ENCODE measurements at regions not wholly inside any gene's neighbourhood (a gene's known extent, or its start where the extent isn't known, plus 50 kb on each side); places are given as distances from the start of the nearest gene placed in this dataset.

- DNase-seq (ENCODE audit: low read depth) (no peak), FAIRE-seq (no peak)
- Mint-ChIP-seq H3K4me3 (ENCODE audit: unreplicated experiment) (no peak overlapping the region), H3K4me1 (ENCODE audit: low read depth, unreplicated experiment) (no peaks in the 10 kb centered on the region), H3K9me3 (ENCODE audit: unreplicated experiment) (peaks cover 4% of the 10 kb centered on the region), H3K36me3 (ENCODE audit: low read depth, unreplicated experiment) (no peaks in the 10 kb centered on the region), H3K27me3 (ENCODE audit: low read depth, unreplicated experiment) (no peaks in the 10 kb centered on the region), H3K27ac (ENCODE audit: unreplicated experiment) (no peak overlapping the region)
- H4K20me1 ChIP-seq (ENCODE audit: insufficient read depth, low read length) = no peaks in the 10 kb centered on the region
- no peaks in the 10 kb centered on the region for H3K36me3 ChIP-seq (ENCODE audit: insufficient read depth, low read length)
- no peak overlapping the region for H3K4me2 ChIP-seq (ENCODE audit: low read length)
- H2AFZ ChIP-seq (ENCODE audit: low read depth, low read length) = no peak overlapping the region
- H3K9ac ChIP-seq (ENCODE audit: low read length) = no peak overlapping the region
- no peak overlapping the region for H3K27ac ChIP-seq (ENCODE audit: low read depth, low read length)
- no peaks in the 10 kb centered on the region for H3K4me1 ChIP-seq (ENCODE audit: insufficient read depth, low read length)
- no peak overlapping the region for H3K4me3 ChIP-seq (ENCODE audit: insufficient read depth, low read depth, low read length)
- H3K79me2 ChIP-seq (ENCODE audit: insufficient read depth, low read length) = no peaks in the 10 kb centered on the region
- peaks cover 4% of the 10 kb centered on the region for H3K9me3 ChIP-seq (ENCODE audit: insufficient read depth, low read depth, low read length)
- H3K27me3 ChIP-seq (ENCODE audit: insufficient read depth, low read length) = no peaks in the 10 kb centered on the region
- no peak for TF ChIP-seq CTCF (IDR thresholded peaks at IDR 0.05; ENCODE audit: insufficient read depth, low read depth, low read length)
- TF ChIP-seq EZH2 (IDR thresholded peaks at IDR 0.05; ENCODE audit: insufficient read depth, low read length) = no peak
Measured at GRCh38 chr15:45799508-45799907, 164.7 kb downstream of the SQOR start.

- no peak overlapping the region for H3K4me2 ChIP-seq (ENCODE audit: low read length)
- no peak overlapping the region for H3K4me3 Mint-ChIP-seq (ENCODE audit: unreplicated experiment)
- FAIRE-seq (no peak), DNase-seq (ENCODE audit: low read depth) (no peak)
- no peaks in the 10 kb centered on the region for H4K20me1 ChIP-seq (ENCODE audit: insufficient read depth, low read length)
- no peak overlapping the region for H3K27ac ChIP-seq (ENCODE audit: low read depth, low read length)
- H3K36me3 ChIP-seq (ENCODE audit: insufficient read depth, low read length) = no peaks in the 10 kb centered on the region
- no peaks in the 10 kb centered on the region for H3K27me3 ChIP-seq (ENCODE audit: insufficient read depth, low read length)
- TF ChIP-seq CTCF (IDR thresholded peaks at IDR 0.05; ENCODE audit: insufficient read depth, low read depth, low read length) (no peak), EZH2 (IDR thresholded peaks at IDR 0.05; ENCODE audit: insufficient read depth, low read length) (no peak)
- no peaks in the 10 kb centered on the region for H3K27me3 Mint-ChIP-seq (ENCODE audit: low read depth, unreplicated experiment)
- no peak overlapping the region for H3K4me3 ChIP-seq (ENCODE audit: insufficient read depth, low read depth, low read length)
- no peak overlapping the region for H3K27ac Mint-ChIP-seq (ENCODE audit: unreplicated experiment)
- H3K36me3 Mint-ChIP-seq (ENCODE audit: low read depth, unreplicated experiment) = no peaks in the 10 kb centered on the region
- peaks cover 4% of the 10 kb centered on the region for H3K9me3 ChIP-seq (ENCODE audit: insufficient read depth, low read depth, low read length)
- H3K4me1 Mint-ChIP-seq (ENCODE audit: low read depth, unreplicated experiment) = no peaks in the 10 kb centered on the region
- peaks cover 4% of the 10 kb centered on the region for H3K9me3 Mint-ChIP-seq (ENCODE audit: unreplicated experiment)
- no peak overlapping the region for H2AFZ ChIP-seq (ENCODE audit: low read depth, low read length)
- no peaks in the 10 kb centered on the region for H3K79me2 ChIP-seq (ENCODE audit: insufficient read depth, low read length)
- no peak overlapping the region for H3K9ac ChIP-seq (ENCODE audit: low read length)
- H3K4me1 ChIP-seq (ENCODE audit: insufficient read depth, low read length) = no peaks in the 10 kb centered on the region
Measured at GRCh38 chr15:45801543-45801942, 166.7 kb downstream of the SQOR start.

GRCh38 chr15:45802140-45802539, 167.3 kb downstream of the SQOR start:
- H2AFZ ChIP-seq (ENCODE audit: low read depth, low read length) = no peak overlapping the region
- Mint-ChIP-seq H3K9me3 (ENCODE audit: unreplicated experiment) (peaks cover 4% of the 10 kb centered on the region), H3K27me3 (ENCODE audit: low read depth, unreplicated experiment) (no peaks in the 10 kb centered on the region), H3K27ac (ENCODE audit: unreplicated experiment) (no peak overlapping the region), H3K4me3 (ENCODE audit: unreplicated experiment) (no peak overlapping the region), H3K4me1 (ENCODE audit: low read depth, unreplicated experiment) (no peaks in the 10 kb centered on the region), H3K36me3 (ENCODE audit: low read depth, unreplicated experiment) (no peaks in the 10 kb centered on the region)
- TF ChIP-seq CTCF (IDR thresholded peaks at IDR 0.05; ENCODE audit: insufficient read depth, low read depth, low read length) (no peak), EZH2 (IDR thresholded peaks at IDR 0.05; ENCODE audit: insufficient read depth, low read length) (no peak)
- H3K36me3 ChIP-seq (ENCODE audit: insufficient read depth, low read length) = no peaks in the 10 kb centered on the region
- FAIRE-seq = no peak
- H3K79me2 ChIP-seq (ENCODE audit: insufficient read depth, low read length) = no peaks in the 10 kb centered on the region
- H4K20me1 ChIP-seq (ENCODE audit: insufficient read depth, low read length) = no peaks in the 10 kb centered on the region
- DNase-seq (ENCODE audit: low read depth) = no peak
- no peak overlapping the region for H3K9ac ChIP-seq (ENCODE audit: low read length)
- no peak overlapping the region for H3K4me3 ChIP-seq (ENCODE audit: insufficient read depth, low read depth, low read length)
- H3K27ac ChIP-seq (ENCODE audit: low read depth, low read length) = no peak overlapping the region
- peaks cover 4% of the 10 kb centered on the region for H3K9me3 ChIP-seq (ENCODE audit: insufficient read depth, low read depth, low read length)
- H3K4me2 ChIP-seq (ENCODE audit: low read length) = no peak overlapping the region
- H3K4me1 ChIP-seq (ENCODE audit: insufficient read depth, low read length) = no peaks in the 10 kb centered on the region
- no peaks in the 10 kb centered on the region for H3K27me3 ChIP-seq (ENCODE audit: insufficient read depth, low read length)

Data from astrocyte (in vitro differentiated cells and primary cell).